GM06990 (cell line): ENCODE measurements at regions not wholly inside any gene's neighbourhood (a gene's known extent, or its start where the extent isn't known, plus 50 kb on each side); places are given as distances from the start of the nearest gene placed in this dataset.

ENCODE experiments used
- DNase-seq: peaks from one replicate; pipeline ENCODE4 v3.0.0-alpha.2; 2011; ENCODE audit not compliant: insufficient read length; ENCODE audit errors: extremely low read depth
- H3K27me3 ChIP-seq: replicated peaks from 2 replicates; pipeline ENCODE4 v1.6.0; 2011; ENCODE audit warnings: low read length; ENCODE audit not compliant: control insufficient read depth, insufficient read depth
- H3K36me3 ChIP-seq: 2 replicates; pipeline ENCODE4 v1.5.1; 2011; ENCODE audit warnings: low read length; ENCODE audit not compliant: control insufficient read depth, insufficient read depth
- H3K4me3 ChIP-seq: replicated peaks from 2 replicates; pipeline ENCODE4 v1.5.1; 2011; ENCODE audit warnings: low read depth, mild to moderate bottlenecking, control low read depth, low read length
- TF ChIP-seq, protein P1 (sequence below): IDR thresholded peaks from 2 replicates; pipeline ENCODE4 v1.5.1; 2011; ENCODE audit warnings: low read length, control low read depth, mild to moderate bottlenecking, inconsistent platforms; ENCODE audit not compliant: insufficient read depth, poor library complexity, severe bottlenecking

DNA sequence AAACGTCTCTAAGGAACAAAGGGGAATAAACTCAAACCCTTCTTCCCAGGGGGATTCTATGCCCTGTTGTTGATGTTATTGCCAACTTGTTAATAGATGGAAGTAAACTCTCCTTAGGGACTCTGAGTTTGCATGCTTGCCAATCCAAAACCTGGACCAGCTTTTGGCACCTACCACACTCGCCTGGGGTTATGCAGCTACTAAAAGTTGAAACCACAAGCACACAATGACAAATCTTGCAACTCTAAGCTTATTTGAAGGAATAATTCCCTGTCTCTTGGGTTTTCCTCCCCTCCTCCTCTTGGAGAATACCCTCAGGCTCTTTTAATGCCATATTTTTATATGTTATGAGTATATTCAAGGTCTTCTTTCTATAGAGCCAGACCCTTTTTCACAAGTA, 484.1 kb downstream of the FBXO15 start:
- no peak for DNase-seq
- no peaks in the 10 kb centered on the region for H3K36me3 ChIP-seq
- H3K4me3 ChIP-seq: no peak overlapping the region
- TF ChIP-seq, protein P1, sequence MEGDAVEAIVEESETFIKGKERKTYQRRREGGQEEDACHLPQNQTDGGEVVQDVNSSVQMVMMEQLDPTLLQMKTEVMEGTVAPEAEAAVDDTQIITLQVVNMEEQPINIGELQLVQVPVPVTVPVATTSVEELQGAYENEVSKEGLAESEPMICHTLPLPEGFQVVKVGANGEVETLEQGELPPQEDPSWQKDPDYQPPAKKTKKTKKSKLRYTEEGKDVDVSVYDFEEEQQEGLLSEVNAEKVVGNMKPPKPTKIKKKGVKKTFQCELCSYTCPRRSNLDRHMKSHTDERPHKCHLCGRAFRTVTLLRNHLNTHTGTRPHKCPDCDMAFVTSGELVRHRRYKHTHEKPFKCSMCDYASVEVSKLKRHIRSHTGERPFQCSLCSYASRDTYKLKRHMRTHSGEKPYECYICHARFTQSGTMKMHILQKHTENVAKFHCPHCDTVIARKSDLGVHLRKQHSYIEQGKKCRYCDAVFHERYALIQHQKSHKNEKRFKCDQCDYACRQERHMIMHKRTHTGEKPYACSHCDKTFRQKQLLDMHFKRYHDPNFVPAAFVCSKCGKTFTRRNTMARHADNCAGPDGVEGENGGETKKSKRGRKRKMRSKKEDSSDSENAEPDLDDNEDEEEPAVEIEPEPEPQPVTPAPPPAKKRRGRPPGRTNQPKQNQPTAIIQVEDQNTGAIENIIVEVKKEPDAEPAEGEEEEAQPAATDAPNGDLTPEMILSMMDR: no peak
- H3K27me3 ChIP-seq: no peaks in the 10 kb centered on the region

- H3K4me3 ChIP-seq: no peak overlapping the region
- DNase-seq: no peak
- no peaks in the 10 kb centered on the region for H3K27me3 ChIP-seq
- TF ChIP-seq, protein P1: no peak
- H3K36me3 ChIP-seq: no peaks in the 10 kb centered on the region
Observed at GRCh38 chr18:73662421-73662820, 485.2 kb downstream of the FBXO15 start.

DNA sequence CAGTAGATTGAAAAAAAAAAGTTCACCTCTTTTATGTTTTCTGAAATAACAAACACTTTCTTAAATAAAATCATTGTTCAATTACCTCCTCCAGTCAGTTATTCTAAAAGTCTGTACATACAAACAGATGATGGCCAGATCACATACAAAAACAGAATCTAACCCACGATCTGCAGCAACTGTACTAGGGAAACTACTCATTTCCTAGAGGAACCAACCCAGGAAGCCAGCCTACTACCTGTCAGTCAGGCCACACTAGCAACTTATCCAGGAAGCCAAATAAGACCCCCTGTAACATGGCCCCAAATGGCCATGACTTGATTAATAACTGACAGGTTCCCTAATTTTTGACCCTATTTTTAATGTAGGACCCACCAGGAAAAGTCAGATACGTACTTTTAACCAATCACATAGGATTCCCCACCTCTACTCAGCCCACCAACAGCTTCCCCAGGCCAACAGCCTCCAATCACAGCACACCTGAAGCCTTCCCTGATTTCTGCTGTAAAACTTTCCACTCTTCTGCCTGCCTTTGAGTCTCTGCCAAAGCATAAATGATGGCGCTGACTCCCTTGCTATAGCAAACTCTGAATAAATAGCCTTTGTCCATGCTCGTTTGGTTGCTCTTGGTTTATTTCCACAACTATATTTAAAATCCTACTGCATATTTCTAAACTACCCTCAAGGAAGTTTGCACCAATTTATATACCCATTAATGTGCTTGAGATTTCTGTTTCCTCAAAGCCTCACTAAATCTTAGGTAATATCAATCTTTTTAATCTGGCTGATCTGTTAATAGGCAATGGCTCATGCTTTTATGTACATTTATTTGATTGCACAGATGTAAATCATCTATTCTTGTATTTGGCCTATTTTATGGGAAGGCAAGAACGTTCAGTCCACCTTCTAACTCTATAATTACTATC, 486.4 kb downstream of the FBXO15 start:
- no peaks in the 10 kb centered on the region for H3K36me3 ChIP-seq
- H3K27me3 ChIP-seq: no peaks in the 10 kb centered on the region
- TF ChIP-seq, protein P1: no peak
- no peak overlapping the region for H3K4me3 ChIP-seq
- no peak for DNase-seq

DNA sequence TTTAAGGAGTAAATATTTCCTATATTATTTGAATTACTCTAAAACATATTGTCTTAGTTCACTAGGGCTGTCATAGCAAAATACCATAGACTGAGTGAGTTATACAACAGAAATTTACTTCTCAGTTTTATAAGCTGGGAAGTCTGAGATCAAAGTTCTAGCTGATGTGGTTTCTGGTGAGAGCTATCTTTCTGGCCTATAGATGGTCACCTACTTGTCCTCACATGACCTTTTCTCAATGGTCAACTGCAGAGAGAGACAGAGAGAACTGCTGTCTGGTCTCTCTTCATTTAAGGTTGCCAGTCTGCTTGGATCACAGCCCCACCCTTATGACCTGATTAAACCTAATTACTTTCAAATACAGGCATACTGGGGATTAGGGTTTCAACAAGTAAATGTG, 490.9 kb downstream of the FBXO15 start:
- no peaks in the 10 kb centered on the region for H3K36me3 ChIP-seq
- no peaks in the 10 kb centered on the region for H3K27me3 ChIP-seq
- TF ChIP-seq, protein P1: no peak
- no peak overlapping the region for H3K4me3 ChIP-seq
- DNase-seq: no peak

DNA sequence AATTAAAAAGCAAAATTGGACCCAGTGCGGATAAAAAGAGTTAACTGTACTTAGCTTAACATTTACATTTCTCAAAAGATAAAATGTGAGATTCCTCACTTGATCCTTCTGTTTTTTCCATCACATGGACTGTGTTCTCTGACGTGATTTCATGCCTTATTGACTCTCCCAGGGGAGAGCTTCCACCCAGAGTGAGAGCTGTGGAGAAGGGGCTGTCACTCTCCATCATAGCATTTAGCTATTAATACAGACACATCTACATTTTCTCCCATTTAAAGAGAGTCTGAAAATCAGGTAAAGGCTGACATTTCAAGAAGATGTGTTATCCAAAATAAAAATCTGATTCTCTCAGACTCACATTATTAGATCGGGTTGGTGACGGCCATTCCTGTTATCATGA, 493.8 kb downstream of the FBXO15 start:
- no peak overlapping the region for H3K4me3 ChIP-seq
- TF ChIP-seq, protein P1: no peak
- H3K36me3 ChIP-seq: no peaks in the 10 kb centered on the region
- no peaks in the 10 kb centered on the region for H3K27me3 ChIP-seq
- no peak for DNase-seq

DNA sequence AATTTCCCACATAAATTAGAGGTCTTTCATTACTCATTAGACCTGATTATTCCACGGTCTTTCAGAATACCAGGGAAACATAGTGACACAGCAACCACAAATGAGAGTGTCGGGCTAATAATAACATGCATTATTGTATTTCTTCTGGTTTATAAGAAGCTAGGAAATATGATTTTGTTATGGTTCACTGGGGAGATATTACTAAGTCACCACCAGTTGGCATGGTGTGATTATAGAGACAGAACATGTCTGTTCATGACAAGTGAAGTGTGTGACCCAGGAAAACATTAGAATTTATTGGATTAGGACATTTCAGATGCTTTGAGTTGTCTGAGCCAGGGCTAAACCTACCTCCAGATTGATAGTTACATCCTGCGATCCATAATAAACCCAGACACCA, 494.4 kb downstream of the FBXO15 start:
- Histone ChIP-seq H3K36me3 (no peaks in the 10 kb centered on the region), H3K4me3 (no peak overlapping the region), H3K27me3 (no peaks in the 10 kb centered on the region)
- TF ChIP-seq, protein P1: no peak
- no peak for DNase-seq
